NB4 (cell line): ENCODE measurements at regions not wholly inside any gene's neighbourhood (a gene's known extent, or its start where the extent isn't known, plus 50 kb on each side); places are given as distances from the start of the nearest gene placed in this dataset.

Experiments
- MYC ChIP-seq: IDR thresholded peaks from 2 replicates; pipeline ENCODE4 v1.6.1; 2011; ENCODE audit warnings: low read depth, low read length
- POLR2A ChIP-seq: IDR thresholded peaks from 2 replicates; pipeline ENCODE4 v1.6.1; 2011; ENCODE audit warnings: mild to moderate bottlenecking; ENCODE audit not compliant: insufficient read length; ENCODE audit errors: extremely low read depth
- TF ChIP-seq, protein P1 (sequence below): IDR thresholded peaks from one replicate; pipeline ENCODE4 v1.5.1; 2012; ENCODE audit warnings: low read depth, low read length
- TF ChIP-seq, protein P2 (sequence below): IDR thresholded peaks from 2 replicates; pipeline ENCODE4 v1.6.1; 2011; ENCODE audit warnings: low read depth, low read length

DNA sequence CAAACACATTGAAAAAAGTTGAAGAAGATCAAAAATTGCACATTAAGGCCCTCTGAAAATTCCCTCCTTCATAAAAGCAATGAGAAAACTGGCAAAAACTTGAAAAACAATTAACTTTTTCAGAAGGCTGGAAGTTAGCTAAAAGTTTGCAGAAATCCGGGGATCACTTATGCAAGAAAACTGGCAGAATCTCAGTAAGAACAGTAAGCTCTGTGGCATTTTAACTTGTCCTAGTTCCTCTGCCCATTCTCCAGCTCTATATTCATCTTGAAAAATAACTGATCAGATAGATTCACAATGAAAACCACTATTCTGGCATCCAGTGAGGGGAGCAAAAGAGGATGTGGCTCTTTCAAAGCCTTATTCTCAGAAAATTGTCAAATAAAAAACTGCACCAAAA, 566.8 kb downstream of the NTRK3 start:
- TF ChIP-seq POLR2A (no peak), MYC (no peak)
- TF ChIP-seq, protein P1, sequence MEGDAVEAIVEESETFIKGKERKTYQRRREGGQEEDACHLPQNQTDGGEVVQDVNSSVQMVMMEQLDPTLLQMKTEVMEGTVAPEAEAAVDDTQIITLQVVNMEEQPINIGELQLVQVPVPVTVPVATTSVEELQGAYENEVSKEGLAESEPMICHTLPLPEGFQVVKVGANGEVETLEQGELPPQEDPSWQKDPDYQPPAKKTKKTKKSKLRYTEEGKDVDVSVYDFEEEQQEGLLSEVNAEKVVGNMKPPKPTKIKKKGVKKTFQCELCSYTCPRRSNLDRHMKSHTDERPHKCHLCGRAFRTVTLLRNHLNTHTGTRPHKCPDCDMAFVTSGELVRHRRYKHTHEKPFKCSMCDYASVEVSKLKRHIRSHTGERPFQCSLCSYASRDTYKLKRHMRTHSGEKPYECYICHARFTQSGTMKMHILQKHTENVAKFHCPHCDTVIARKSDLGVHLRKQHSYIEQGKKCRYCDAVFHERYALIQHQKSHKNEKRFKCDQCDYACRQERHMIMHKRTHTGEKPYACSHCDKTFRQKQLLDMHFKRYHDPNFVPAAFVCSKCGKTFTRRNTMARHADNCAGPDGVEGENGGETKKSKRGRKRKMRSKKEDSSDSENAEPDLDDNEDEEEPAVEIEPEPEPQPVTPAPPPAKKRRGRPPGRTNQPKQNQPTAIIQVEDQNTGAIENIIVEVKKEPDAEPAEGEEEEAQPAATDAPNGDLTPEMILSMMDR: no peak
- TF ChIP-seq, protein P2, sequence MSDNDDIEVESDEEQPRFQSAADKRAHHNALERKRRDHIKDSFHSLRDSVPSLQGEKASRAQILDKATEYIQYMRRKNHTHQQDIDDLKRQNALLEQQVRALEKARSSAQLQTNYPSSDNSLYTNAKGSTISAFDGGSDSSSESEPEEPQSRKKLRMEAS: no peak
